ENCODE measurements at regions not wholly inside any gene's neighbourhood (a gene's known extent, or its start where the extent isn't known, plus 50 kb on each side); places are given as distances from the start of the nearest gene placed in this dataset.

GRCh38 chr4:104747635-104748034 is 252.9 kb upstream of the CXXC4 start:
- H3K4me1 Mint-ChIP-seq, result no peaks in the 10 kb centered on the region

GRCh38 chr4:104749062-104749461 is 254.4 kb upstream of the CXXC4 start:
- no peak for TF ChIP-seq CTCF (IDR thresholded peaks at IDR 0.05; ENCODE audit: unreplicated experiment in 3 of 3)
- Mint-ChIP-seq H3K27me3 (ENCODE audit: low read depth) (peaks cover 6% of the 10 kb centered on the region), H3K9me3 (no peaks in the 10 kb centered on the region), H3K27ac (no peak overlapping the region), H3K36me3 (ENCODE audit: low read depth) (no peaks in the 10 kb centered on the region), H3K4me3 (no peak overlapping the region), H3K4me1 (no peaks in the 10 kb centered on the region)

More at GRCh38 chr4:104747635-104748034, 252.9 kb upstream of the CXXC4 start:
- no peak overlapping the region for H3K27ac Mint-ChIP-seq
- peaks cover 6% of the 10 kb centered on the region for H3K27me3 Mint-ChIP-seq (ENCODE audit: low read depth)
- no peaks in the 10 kb centered on the region for H3K9me3 Mint-ChIP-seq
- H3K4me3 Mint-ChIP-seq, result no peak overlapping the region
- no peaks in the 10 kb centered on the region for H3K36me3 Mint-ChIP-seq (ENCODE audit: low read depth)
- TF ChIP-seq CTCF (IDR thresholded peaks at IDR 0.05; ENCODE audit: unreplicated experiment in 3 of 3), result no peak

- H3K4me3 Mint-ChIP-seq, result no peak overlapping the region
- H3K27ac Mint-ChIP-seq, result no peak overlapping the region
- no peaks in the 10 kb centered on the region for H3K4me1 Mint-ChIP-seq
- H3K9me3 Mint-ChIP-seq, result no peaks in the 10 kb centered on the region
- TF ChIP-seq CTCF (IDR thresholded peaks at IDR 0.05; ENCODE audit: unreplicated experiment in 3 of 3), result no peak
- peaks cover 6% of the 10 kb centered on the region for H3K27me3 Mint-ChIP-seq (ENCODE audit: low read depth)
- no peaks in the 10 kb centered on the region for H3K36me3 Mint-ChIP-seq (ENCODE audit: low read depth)
Observed at GRCh38 chr4:104750008-104750407, 255.3 kb upstream of the CXXC4 start.

- Mint-ChIP-seq H3K4me3 (no peak overlapping the region), H3K27ac (no peak overlapping the region), H3K27me3 (ENCODE audit: low read depth) (peaks cover 6% of the 10 kb centered on the region), H3K36me3 (ENCODE audit: low read depth) (no peaks in the 10 kb centered on the region), H3K4me1 (no peaks in the 10 kb centered on the region), H3K9me3 (no peaks in the 10 kb centered on the region)
- TF ChIP-seq CTCF (IDR thresholded peaks at IDR 0.05; ENCODE audit: unreplicated experiment in 3 of 3), result no peak
Observed at GRCh38 chr4:104751468-104751867, 256.8 kb upstream of the CXXC4 start.

GRCh38 chr4:104752337-104752736 is 257.6 kb upstream of the CXXC4 start:
- Mint-ChIP-seq H3K36me3 (ENCODE audit: low read depth) (no peaks in the 10 kb centered on the region), H3K9me3 (no peaks in the 10 kb centered on the region), H3K27ac (no peak overlapping the region), H3K4me3 (no peak overlapping the region), H3K27me3 (ENCODE audit: low read depth) (peaks cover 6% of the 10 kb centered on the region), H3K4me1 (no peaks in the 10 kb centered on the region)
- no peak for TF ChIP-seq CTCF (IDR thresholded peaks at IDR 0.05; ENCODE audit: unreplicated experiment in 3 of 3)

GRCh38 chr4:104756837-104757236 is 262.1 kb upstream of the CXXC4 start:
- H3K36me3 Mint-ChIP-seq (ENCODE audit: low read depth), result no peaks in the 10 kb centered on the region
- no peak for TF ChIP-seq CTCF (IDR thresholded peaks at IDR 0.05; ENCODE audit: unreplicated experiment in 3 of 3)
- no peak overlapping the region for H3K4me3 Mint-ChIP-seq
- H3K4me1 Mint-ChIP-seq, result no peaks in the 10 kb centered on the region
- no peaks in the 10 kb centered on the region for H3K9me3 Mint-ChIP-seq
- no peak overlapping the region for H3K27ac Mint-ChIP-seq
- H3K27me3 Mint-ChIP-seq (ENCODE audit: low read depth), result no peaks in the 10 kb centered on the region
